Cardiac muscle cell (in vitro differentiated cells and primary cell): ENCODE measurements at regions not wholly inside any gene's neighbourhood (a gene's known extent, or its start where the extent isn't known, plus 50 kb on each side); places are given as distances from the start of the nearest gene placed in this dataset.

ENCODE experiments used
- DNase-seq, 2 donors: peaks; one replicate each; pipeline versions ENCODE4 v3.0.0 to v3.0.0-alpha.2; 2010 to 2017; ENCODE audit warnings: low read depth in 1 of 2, low spot score in 1 of 2
- H3K27ac ChIP-seq: fragments of 200-600 bp; sonication (generic); 2 replicates; pipeline ENCODE4 v1.5.1; 2016
- H3K27me3 ChIP-seq: fragments of 200-600 bp; sonication (generic); 2 replicates; pipeline ENCODE4 v1.6.0; 2016; ENCODE audit warnings: control low read depth
- H3K36me3 ChIP-seq: fragments of 200-600 bp; sonication (generic); 2 replicates; pipeline ENCODE4 v1.5.1; 2016; ENCODE audit warnings: control low read depth
- H3K4me1 ChIP-seq: fragments of 200-600 bp; sonication (generic); 2 replicates; pipeline ENCODE4 v1.8.1; 2017; ENCODE audit warnings: low read depth, mild to moderate bottlenecking, mixed run types
- H3K4me3 ChIP-seq: fragments of 200-600 bp; sonication (generic); 2 replicates; pipeline ENCODE4 v1.5.1; 2016; ENCODE audit warnings: mild to moderate bottlenecking
- H3K9me3 ChIP-seq: fragments of 200-600 bp; sonication (generic); 2 replicates; pipeline ENCODE4 v1.5.1; 2017; ENCODE audit warnings: low read depth, mild to moderate bottlenecking, control low read depth
- TF ChIP-seq, protein P1 (sequence below): IDR thresholded peaks from 2 replicates; pipeline ENCODE4 v1.5.1; 2012; ENCODE audit warnings: low read depth, mild to moderate bottlenecking, low read length

DNA sequence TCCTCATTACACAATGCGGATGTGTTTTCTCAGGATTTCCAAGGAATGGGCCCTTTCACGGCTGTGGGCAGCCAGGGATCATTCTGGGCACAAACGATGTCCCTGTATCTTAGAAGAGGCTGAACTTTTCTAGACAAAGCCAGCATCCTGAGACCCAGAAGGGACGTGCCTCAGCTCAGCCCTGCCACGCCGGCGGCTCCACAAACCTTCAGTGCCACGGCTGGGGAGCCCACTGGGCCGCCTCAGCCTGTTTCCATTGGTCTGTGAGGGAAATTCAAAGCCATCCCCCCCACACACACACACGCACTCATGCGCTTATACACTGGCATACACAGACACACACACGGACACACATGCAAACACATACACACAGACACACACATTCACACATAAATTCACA, 344.9 kb upstream of the MKI67 start:
- H3K9me3 ChIP-seq: no peaks in the 10 kb centered on the region
- no peaks in the 10 kb centered on the region for H3K36me3 ChIP-seq
- TF ChIP-seq, protein P1, sequence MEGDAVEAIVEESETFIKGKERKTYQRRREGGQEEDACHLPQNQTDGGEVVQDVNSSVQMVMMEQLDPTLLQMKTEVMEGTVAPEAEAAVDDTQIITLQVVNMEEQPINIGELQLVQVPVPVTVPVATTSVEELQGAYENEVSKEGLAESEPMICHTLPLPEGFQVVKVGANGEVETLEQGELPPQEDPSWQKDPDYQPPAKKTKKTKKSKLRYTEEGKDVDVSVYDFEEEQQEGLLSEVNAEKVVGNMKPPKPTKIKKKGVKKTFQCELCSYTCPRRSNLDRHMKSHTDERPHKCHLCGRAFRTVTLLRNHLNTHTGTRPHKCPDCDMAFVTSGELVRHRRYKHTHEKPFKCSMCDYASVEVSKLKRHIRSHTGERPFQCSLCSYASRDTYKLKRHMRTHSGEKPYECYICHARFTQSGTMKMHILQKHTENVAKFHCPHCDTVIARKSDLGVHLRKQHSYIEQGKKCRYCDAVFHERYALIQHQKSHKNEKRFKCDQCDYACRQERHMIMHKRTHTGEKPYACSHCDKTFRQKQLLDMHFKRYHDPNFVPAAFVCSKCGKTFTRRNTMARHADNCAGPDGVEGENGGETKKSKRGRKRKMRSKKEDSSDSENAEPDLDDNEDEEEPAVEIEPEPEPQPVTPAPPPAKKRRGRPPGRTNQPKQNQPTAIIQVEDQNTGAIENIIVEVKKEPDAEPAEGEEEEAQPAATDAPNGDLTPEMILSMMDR: no peak
- H3K27ac ChIP-seq: no peak overlapping the region
- peaks cover 6% of the 10 kb centered on the region for H3K27me3 ChIP-seq
- H3K4me1 ChIP-seq: no peaks in the 10 kb centered on the region
- no peak overlapping the region for H3K4me3 ChIP-seq
- DNase-seq: no peak

DNA sequence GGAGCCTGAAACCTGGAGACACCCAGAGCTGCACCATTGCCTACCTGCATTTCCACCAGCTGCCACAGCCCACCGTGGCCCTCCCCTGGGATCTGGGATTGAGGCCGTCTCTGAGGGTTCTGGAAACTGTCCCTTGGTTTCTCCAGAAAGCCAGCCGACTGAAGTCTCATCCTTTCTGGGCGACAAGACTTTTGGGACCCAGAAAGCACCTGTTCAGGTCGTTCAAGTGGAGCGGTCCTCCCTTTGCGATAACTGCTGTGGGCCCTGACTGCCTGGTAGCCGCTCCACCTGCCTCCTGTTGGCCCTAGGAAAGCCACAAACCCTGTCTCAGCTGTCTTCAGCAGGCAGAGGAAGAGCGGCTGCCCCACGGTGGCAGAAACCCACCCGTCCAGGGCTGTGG, 346.0 kb upstream of the MKI67 start:
- TF ChIP-seq, protein P1: no peak
- no peak for DNase-seq

DNA sequence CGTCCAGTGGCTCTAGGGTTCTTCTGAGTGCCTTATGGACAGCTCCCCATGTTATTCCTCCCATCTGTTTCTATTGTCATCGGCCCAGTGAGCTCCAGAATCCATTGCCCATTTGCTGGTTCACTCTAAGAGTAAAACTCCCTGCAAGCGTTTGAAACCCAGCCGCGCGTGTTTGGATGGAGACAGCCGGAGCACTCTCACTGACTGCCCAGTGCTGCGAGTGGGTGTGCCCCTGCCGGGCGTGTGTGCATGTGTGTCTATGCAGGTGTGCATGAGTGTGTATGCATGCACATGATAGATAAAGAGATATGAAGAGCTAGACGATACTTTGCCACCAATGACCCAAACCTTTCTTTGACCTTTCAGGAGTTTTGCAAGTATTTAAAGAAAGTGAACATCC, 347.2 kb upstream of the MKI67 start:
- Histone ChIP-seq H3K9me3 (no peaks in the 10 kb centered on the region), H3K4me1 (no peaks in the 10 kb centered on the region)
- TF ChIP-seq, protein P1: no peak

More for the DNA sequence above, 346.0 kb upstream of the MKI67 start:
- H3K4me1 ChIP-seq: no peaks in the 10 kb centered on the region
- no peaks in the 10 kb centered on the region for H3K9me3 ChIP-seq
- peaks cover 6% of the 10 kb centered on the region for H3K27me3 ChIP-seq
- no peak overlapping the region for H3K27ac ChIP-seq
- H3K4me3 ChIP-seq: no peak overlapping the region
- no peaks in the 10 kb centered on the region for H3K36me3 ChIP-seq

DNA sequence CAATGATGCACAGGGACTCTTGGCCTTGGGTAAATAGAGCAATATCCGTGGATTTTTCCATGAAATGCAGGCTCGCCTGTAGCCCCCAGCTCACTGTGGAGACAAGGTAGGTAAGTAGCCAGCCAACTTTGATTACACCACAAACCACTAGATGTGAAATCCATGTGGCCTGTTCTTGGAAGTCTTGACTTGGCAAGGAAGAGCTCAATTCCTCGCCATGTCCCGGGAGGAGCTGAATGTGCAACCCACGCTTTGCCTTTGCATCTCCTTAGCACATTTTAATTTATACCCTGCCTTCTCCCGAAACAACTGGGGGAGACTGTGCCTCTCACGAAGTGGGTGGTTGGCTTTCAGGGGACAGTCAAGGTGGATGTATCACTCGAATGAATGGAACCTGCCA, 347.7 kb upstream of the MKI67 start:
- Histone ChIP-seq H3K4me1 (no peaks in the 10 kb centered on the region), H3K9me3 (no peaks in the 10 kb centered on the region), H3K36me3 (no peaks in the 10 kb centered on the region), H3K27ac (no peak overlapping the region), H3K27me3 (peaks cover 19% of the 10 kb centered on the region), H3K4me3 (no peak overlapping the region)
- DNase-seq: no peak
- TF ChIP-seq, protein P1: no peak

More for the DNA sequence above, 347.2 kb upstream of the MKI67 start:
- no peak for DNase-seq
- Histone ChIP-seq H3K36me3 (no peaks in the 10 kb centered on the region), H3K4me3 (no peak overlapping the region), H3K27me3 (peaks cover 14% of the 10 kb centered on the region), H3K27ac (no peak overlapping the region)

DNA sequence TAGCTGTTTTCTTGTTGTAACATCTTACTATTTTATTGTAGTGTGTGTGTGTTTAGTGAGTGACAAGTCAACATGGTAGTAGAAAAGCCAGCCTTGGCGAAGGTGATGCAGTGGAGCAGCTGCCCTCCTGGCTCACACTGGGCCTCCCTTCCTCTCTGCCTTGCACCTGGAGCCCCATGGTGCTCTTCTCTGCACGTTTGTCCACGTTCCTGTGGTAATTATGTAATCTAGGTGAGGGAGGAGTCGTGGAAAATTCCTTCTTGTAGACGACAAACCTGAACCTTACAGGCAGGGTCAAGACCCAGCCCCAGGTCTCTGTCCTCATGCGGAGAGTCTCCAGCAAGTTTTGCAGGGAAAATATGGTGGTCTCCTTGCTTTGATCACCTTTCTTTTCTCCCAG, 348.3 kb upstream of the MKI67 start:
- TF ChIP-seq, protein P1: no peak
- no peaks in the 10 kb centered on the region for H3K9me3 ChIP-seq
- H3K4me3 ChIP-seq: no peak overlapping the region
- peaks cover 26% of the 10 kb centered on the region for H3K27me3 ChIP-seq
- H3K4me1 ChIP-seq: no peaks in the 10 kb centered on the region
- no peak for DNase-seq
- no peaks in the 10 kb centered on the region for H3K36me3 ChIP-seq
- no peak overlapping the region for H3K27ac ChIP-seq
